Activated T-cell treated with anti-CD3 and anti-CD28 coated beads for 24 hours (primary cell): ENCODE measurements at regions not wholly inside any gene's neighbourhood (a gene's known extent, or its start where the extent isn't known, plus 50 kb on each side); places are given as distances from the start of the nearest gene placed in this dataset.
"Not testable (repeated sequence)": the region's sequence is repeated elsewhere in the genome, so short reads cannot be mapped to it uniquely, and the experiment has no call there.

ENCODE experiments used
- DNase-seq: peaks from one replicate; pipeline ENCODE4 v3.0.0-alpha.2; 2020; ENCODE audit warnings: low read depth

DNA sequence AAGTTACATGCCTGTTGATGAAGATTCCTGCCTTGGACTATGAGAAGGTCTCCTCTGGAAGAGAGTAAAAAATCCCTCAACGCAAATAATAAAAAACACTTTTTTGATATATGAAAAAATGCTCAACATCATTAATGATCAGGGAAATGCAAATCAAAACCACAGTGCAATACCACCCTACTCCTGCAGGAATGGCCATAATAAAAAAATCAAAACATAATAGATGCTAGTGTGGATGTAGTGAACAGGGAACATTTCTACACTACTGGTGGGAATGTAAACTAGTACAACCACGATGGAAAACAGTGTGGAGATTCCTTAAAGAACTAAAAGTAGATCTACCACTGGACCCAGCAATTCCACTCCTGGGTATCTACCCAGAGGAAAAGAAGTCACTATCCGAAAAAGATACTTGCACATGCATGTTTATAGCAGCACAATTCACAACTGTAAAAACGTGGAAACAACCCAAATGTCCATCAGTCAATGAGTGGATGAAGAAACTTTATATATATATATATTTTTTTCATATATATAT, 352.1 kb downstream of the SOX9 start:
- not testable (repeated sequence) for DNase-seq

DNA sequence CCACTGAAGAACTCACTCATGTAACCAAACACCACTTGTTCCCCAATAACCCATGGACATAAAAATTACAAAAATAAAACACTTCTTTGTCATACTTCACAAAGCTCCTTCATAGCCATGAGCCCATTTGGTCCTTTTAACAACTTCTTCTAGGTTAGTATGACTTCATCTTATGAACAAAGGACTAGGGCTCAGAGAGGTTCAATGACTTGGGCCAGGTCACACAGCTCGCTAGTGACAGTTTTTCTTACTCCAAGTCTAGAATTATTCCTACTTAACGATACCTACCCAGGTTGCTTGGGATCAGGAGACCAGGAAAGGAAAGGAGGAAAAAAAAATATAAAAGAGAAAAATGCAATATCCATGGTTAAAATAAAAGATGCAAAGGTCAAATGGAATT, 353.4 kb downstream of the SOX9 start:
- DNase-seq: no peak

DNA sequence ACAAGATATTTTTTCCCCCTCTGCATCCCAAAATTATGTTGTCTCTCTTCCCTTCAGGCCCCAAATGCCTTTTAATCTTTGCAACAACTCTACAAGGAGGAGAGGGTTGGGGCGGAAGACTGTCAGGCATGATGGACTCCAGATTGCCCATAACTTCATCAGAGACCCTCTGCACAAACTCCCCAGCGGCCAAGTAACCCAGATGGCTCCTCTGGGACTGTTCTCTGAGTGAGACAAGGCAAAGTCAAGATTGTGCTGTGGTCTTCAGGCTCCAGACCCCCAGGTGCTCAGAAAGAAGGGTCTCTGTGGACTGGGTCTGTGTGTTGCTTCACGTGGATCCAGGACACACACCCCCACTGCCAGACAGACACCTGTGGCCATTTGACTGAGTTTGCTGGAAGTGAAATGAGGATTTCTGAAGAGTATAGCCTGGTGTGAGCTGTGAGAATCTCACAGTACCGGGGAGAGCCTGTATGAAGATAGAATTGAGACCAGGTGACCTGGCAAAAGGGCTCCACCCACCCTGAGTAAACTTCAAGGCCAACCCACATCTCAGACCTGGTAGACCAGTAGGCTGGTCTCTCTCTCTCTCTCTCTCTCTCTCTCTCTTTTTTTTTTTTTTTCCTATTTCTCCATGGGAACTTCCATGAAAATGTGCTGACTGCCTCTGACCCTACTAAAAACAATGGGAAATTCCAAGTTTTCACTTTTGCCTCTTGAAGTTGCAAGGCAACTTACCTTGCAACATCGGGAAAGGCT, 354.1 kb downstream of the SOX9 start:
- DNase-seq: no peak

DNA sequence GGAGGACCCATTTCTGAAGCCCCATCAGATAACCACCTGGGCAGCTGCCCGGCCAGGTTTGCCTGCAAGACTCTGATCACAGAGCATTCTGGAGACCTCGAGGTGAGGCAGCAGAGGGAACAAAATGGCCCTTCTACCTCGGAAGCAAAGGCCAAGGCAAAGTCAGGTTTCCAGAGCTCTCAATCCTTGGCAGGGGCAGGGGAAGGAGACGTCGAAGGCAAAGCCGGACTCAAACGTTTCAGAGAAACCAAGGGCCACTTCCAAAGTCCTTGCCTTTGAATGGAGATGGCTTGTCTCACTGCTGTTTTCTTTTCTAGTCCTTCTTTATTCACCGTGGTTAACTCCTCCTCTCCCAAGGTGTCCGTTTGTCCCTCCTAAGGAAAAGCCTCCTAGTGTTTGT, 355.3 kb downstream of the SOX9 start:
- no peak for DNase-seq

DNA sequence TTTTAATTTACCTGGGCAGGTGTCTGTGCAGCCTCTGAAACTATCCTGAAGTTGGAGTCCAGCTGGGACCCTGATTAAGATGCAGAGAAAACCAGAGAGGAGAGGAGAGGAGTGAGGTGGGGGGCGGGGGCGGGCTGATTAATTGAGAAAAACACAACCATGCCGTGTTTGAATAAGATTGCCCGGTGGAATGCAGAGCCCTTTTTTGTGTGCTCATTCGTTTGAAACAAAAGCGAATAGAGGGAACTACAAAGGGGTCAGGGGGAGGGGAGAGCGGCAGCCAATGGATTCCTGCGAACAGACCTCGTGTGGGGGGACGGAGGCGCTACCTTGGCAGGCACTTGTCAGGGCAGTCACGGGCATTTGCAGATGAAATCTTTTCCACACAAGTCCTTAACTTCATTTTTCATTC, 355.8 kb downstream of the SOX9 start:
- no peak for DNase-seq

DNA sequence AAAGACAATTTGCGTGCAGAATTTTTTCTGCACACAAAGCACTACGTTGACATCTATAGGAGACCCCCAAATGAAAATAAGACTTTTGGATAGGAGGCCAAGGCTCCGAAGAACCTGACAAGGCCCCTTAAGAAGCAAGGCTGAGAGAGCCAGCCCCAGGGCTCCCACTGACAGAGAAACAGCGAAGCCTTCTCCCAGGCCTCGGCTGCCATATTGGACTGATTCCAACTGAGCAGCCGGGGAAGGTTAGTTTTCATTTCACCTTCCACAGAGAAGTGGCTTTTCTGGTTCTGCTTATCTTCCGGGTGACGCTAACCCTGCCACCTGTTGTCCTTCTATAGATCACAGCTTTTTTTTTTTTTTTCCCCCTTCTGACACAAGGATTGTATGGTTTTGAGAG, 356.7 kb downstream of the SOX9 start:
- no peak for DNase-seq

DNA sequence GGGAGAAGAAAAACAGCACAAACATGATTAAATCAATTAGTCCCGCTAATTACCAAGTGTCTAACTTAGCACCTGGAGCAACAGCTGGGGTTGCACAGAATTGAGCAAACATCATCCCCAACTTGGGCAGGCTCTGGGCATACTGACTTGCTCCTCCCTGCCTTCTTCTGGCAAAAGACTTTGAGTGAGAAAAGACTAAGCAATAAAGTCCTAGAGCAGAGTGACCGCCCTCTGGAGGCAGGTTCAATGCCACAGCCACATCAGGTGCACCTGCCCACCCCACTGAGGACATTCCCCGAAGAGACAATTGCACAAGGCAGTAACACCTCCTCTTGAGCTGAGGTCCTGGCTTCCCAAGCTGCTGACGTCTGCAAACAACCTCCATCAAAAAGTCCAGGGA, 358.3 kb downstream of the SOX9 start:
- no peak for DNase-seq

DNA sequence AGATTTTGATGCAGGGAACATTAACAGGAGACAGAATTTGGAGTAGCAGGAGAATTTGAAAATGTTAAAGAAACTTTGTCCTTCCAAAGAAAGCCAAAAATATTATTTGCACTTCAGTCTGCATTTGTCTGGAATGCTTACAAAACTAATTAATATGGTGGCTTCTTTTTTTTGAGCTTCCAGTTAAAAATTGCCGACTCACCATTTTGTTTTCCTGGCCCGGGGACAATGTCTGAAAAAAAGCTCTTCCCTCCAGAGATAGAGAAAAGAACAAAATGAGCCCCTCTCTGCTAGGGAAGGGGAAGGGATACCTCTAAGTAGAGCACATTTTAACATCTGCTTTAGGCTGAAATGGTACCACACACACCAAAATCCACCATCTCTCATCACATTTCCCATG, 360.8 kb downstream of the SOX9 start:
- no peak for DNase-seq

DNA sequence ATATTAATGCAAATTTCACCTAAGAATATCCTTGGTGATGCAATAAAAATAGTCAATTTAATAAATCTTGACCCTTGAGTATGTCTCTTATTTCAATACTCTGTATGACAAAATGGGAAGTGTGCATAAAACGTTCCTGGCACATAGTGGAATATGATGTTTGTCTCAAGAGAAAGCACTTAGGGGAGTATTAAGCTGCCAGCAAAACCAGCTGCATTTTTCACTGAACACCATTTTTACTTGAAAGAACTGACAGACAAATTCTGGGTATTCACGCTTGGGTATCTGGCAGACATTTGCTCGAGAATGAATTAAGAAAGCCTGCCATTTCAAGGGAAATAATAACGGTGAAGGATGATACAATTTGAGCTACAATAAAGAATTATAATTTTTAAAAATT, 364.8 kb downstream of the SOX9 start:
- DNase-seq: no peak

DNA sequence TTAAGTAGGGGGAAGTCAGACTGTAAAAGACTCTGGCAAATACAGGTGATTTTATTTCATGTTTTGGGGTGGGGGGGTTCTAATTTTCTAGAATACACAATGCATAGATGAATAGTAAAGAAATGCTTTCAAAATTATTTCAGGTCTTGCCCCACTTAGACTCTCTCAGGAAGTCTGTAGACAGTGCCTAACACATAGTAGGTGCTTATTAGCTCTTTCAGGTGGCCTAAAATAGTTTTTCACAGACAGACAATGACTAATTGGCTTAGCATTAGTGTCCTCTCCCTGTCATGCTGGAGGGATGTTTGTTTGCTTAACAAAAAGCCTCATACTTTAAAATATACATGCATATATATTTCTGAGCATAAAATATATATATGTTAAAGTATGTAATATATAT, 366.0 kb downstream of the SOX9 start:
- no peak for DNase-seq

DNA sequence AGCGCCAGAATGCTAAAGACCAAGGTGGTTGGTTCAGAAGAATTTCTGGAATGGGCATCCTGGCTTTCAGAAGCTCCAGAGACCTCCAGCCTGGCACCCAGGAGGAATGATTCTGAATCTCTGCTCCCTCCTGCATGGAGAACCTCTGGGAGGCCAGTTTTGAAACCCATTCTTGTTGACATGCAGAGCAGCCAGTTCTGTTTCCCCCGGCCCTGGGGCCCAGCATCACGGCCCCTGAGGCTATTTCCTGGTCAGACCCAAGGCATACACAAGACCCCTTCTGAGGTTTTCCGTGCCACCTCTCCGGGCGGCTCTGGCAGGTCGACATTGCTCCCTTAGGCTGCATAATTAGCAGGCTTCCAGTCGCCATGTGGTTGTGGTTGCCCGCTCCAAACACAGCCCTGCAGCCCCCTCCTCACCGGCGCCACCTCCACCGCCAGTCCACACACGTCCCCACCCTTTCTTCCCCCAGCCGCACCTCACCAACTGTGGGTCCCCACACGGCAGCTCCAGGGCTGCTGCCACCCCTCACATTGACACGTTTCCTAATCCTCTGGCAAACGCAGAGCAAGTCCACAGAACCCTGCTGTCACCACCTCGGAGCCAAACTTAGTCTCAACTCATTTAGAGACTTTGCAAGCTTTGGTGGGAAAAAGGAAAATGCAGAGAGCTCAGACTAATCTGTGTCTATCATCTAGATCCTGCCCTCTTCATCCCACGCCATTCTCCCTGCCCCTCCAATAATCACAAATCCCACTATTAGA, 367.1 kb downstream of the SOX9 start:
- no peak for DNase-seq

DNA sequence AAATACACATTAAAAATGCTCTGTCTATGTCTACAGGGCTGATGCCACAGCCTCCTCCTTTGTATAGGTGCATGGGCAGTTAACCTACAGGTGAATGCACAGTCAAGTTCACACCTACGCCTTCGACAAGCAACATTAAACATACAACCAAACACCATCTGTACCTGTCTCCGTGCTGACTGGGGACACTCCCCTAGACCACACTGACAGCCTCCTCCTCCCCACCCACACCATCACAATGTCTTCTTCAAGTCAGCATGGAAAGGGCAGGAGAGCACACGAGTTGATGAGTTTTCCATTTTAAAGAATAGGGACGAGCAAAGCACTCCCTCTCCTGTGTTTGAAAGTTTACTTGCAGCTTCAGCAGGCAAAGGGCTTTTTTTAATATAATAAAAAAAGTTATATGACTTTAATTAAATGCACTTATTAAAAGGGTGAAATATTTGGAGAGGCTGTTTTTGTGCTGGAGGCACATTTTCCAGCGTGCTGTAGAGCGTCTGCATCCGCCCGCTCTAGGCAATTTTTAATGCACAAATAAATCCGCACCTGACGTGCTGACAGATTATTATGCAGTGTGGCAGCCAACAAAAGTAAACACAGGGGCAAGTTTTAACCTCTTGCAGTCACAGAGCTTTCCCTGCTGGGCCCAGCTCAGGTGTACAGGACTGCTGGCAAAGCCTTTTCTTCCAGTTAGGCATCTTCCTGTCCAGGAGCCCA, 367.9 kb downstream of the SOX9 start:
- DNase-seq: no peak

DNA sequence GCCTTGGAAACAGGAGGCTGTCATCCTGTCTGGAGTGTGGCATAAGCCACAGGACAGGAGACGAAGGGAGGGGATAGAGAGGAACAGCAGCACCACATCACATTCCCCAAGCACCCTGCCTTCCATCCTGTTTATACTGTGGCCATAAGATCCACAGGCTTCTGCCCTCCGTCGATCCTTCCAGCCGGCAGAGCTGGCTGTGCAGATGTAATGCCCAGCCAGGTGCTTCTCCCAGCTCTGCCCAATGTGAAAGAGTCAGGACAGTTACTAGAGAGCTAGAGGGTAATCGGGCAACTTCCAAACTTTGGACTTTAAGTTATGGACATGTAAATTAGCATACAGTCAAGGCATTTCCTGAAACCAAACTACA, 368.4 kb downstream of the SOX9 start:
- no peak for DNase-seq

DNA sequence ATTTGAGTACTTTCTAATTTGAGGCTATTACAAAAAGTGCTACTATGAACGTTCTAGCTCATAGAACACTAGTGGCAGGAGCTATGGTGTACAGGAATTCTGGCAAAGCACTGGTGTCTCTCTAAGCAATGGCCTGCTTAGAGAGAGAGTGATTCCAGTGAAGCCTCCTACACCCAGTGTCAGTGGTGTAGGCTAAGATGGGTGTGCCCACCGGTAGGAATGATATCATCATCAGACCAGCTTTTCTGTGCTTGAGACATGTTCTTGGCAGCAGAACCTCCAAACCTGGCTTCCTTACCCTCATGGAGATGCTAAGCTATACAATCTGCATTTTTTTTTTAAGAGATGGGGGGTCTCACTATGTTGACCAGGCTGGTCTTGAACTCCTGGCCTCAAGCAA, 370.3 kb downstream of the SOX9 start:
- no peak for DNase-seq

DNA sequence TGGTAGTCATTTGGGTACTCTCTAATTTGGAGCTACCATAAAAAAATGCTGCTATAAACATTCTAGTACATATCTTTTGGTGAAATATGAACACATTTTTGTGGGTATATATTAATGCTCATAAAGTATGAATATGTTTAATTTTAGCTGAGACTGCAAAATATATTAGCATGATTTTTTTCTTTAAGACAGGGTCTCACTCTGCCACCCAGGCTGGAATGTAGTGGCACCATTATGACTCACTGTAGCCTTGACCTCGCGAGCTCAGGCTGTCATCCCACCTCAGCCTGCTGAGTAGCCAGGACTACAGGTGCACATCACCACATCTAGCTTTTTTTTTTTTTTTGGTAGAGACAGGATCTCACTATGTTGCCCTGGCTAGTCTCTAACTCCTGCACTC, 371.7 kb downstream of the SOX9 start:
- DNase-seq: no peak

DNA sequence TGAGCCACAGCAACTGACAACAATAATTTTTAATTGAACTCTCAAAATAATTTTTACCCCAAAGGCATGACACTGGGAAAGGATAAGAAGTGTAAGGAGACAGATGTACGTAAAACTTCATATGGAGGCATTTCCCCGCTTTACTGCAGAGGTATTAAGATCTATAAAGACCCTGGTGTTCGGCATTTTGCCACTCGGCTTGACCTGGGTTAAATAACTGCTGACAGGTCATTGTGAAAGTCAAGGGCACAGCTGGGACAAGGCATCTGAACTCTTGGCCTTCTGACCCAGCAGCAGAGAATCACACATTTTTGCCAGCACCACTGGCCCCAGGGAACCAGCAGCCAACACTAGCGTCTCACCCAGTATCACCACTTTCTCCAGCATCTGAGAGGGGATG, 372.1 kb downstream of the SOX9 start:
- no peak for DNase-seq

DNA sequence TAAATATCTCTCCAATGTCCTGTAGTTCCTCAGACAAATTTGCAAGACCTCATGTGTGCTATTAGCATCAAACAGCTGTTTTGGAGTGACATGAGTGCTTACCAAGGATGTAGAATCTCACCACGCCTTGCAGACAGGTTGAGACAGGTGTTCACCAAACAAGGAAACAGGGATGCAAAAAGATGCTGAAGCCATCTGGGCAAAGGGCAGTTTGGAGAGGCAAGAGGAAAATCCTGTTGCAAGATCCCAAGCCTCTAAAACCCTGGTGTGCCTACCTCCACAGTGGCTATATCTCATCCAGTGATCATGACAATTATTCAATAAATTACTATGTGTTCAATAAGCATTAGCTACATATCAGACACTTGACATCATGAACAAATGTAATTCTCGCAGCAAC, 373.7 kb downstream of the SOX9 start:
- DNase-seq: no peak

DNA sequence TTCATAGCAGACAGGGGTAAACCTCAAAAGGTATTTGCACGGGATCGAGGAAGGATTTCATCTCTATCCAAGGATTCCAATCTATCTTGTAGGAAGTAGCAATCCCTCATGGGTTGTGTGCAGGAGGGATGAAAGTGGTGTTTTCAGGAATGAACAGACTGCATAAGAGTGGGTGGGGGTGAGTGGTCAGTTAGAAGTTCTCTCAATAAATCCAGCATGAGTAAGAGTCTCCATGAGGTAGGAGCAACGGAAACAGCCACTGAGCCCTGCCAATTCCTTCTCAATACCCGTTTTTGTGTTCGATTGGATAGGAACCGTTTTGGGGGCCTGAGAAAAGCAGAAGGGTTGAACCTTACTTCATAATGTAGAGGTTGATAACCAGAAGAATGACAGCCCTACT, 375.6 kb downstream of the SOX9 start:
- no peak for DNase-seq

DNA sequence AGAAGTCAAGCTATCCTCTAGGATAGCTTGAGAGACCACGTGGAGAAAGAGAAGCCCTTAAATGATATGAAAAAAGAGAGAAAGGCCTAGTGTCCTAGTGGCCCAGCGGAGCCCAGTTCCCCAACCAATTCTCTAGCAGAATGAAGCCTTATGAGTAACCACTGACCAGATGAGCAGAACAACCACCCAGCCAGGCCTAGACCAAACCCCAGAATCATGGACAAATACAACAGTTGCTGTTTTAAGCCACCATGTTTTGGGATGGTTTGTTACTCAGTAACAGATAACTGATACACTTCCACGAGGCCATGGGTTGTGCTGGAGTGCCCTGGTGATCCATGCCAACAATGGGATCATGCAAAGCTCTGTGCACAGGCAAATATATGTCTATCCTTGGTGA, 377.1 kb downstream of the SOX9 start:
- no peak for DNase-seq

DNA sequence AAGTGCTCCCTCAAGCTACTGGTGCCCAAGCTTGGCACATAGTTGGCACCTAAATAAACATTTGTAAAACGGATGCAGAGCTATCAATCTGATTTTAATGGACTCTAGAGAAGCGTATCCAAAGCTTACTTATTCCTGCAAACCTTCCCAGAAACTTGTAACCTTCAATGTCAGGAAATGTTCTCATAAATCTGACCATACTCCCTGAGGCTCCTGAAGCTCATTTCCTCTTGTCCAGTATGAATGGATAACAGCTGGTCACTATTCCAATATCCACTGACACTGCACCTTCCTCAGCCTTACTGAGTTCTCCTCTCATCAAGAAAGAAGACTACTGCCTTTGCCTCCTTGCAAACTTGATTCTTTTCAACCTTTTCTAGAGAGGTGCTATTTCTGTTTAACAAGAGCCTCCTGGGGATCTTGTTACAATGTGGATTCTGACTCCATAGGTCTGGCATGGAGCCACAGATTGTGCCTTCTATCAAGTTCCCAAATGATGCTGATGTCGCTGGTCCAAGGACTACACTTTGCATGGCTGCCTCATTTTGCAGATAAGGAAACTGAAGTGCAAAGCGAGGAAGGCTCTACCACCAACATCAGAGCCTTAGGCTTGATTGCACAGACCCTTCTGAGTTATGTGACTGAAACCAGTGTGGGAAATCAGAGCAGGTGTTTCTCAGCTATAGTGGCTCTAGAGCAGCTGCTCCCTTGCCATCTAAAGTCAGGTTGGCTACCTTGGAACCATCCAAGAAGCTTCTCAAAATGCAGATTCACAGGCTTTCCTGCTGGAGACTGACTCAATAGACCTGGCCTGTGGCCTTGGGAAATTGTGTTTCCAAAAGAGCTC, 377.8 kb downstream of the SOX9 start:
- DNase-seq: no peak

DNA sequence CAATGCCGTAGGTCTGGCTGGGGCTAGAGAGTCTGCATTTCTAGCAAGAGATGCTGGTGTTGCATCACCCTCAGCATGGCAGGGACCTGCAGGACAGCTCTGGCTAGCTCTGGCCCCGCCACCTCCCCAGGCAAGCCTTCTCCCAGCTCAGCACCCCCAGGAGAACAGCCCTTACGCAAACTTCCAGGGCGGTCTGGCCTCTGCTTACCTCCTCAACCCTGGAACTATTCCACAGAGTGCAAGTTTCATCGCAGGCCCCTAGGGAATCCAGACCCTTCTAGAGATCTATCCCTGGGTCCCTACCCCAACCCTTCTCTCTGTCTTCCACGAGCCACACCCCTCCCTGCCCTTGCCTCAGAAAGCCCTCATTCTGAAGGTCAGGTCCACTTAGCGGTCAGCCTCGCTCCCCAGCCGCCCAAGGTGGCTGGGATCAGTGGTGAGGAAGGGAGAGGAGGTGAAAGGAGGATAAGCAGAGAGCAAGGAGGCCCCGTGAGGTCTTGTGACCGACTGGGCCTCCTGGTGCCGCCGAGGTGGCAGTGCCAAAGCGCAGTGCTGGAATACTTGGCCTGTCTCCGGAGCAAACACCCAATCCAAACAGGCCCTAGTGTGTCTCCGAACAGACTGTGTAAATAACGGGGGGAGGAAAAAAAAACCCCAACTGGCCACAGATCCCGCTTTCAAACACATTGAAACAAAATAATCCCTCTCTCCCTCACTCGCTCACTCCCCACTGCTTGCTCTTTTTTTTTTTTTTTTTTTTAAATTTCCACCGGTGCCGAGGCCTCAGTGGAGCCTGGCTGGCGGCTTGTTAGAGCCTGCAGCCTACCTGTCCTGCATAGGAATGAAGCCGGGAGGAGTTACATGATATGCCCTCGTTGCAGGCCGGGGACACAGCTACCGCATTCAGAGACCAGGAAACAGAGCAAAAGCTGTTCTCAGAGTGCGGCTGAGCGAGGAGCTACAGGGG, 380.9 kb downstream of the SOX9 start:
- no peak for DNase-seq
